ENCODE measurements at regions not wholly inside any gene's neighbourhood (a gene's known extent, or its start where the extent isn't known, plus 50 kb on each side); places are given as distances from the start of the nearest gene placed in this dataset.

GRCh38 chr4:82031376-82031927 is 342.3 kb downstream of the HNRNPD start:
- no peak for DNase-seq (ENCODE audit: low read depth)

- DNase-seq (ENCODE audit: low read depth) = no peak
These were observed 356.1 kb downstream of the HNRNPD start for GRCh38 chr4:82017680-82018079.

- DNase-seq (ENCODE audit: low read depth) = no peak
These were observed 368.6 kb downstream of the HNRNPD start for GRCh38 chr4:82005158-82005557.

- DNase-seq (ENCODE audit: low read depth) = no peak
These were observed 376.5 kb downstream of the HNRNPD start for GRCh38 chr4:81997313-81997712.

- DNase-seq (ENCODE audit: low read depth) = no peak
These were observed 382.9 kb downstream of the HNRNPD start for GRCh38 chr4:81990898-81991297.

- DNase-seq (ENCODE audit: low read depth) = no peak
These were observed 383.6 kb downstream of the HNRNPD start for GRCh38 chr4:81990211-81990610.

- DNase-seq (ENCODE audit: low read depth) = no peak
These were observed 384.6 kb downstream of the HNRNPD start for GRCh38 chr4:81989202-81989601.

- DNase-seq (ENCODE audit: low read depth) = no peak
These were observed 385.6 kb downstream of the HNRNPD start for GRCh38 chr4:81988178-81988577.

- DNase-seq (ENCODE audit: low read depth) = no peak
These were observed 389.0 kb downstream of the HNRNPD start for GRCh38 chr4:81984746-81985145.

GRCh38 chr4:81982846-81983540 is 390.8 kb downstream of the HNRNPD start:
- DNase-seq (ENCODE audit: low read depth) = no peak

- no peak for DNase-seq (ENCODE audit: low read depth)
These were observed 392.6 kb downstream of the HNRNPD start for GRCh38 chr4:81981218-81981617.

GRCh38 chr4:81974523-81974922 is 399.3 kb downstream of the HNRNPD start:
- DNase-seq (ENCODE audit: low read depth) = no peak

- DNase-seq (ENCODE audit: low read depth) = no peak
These were observed 402.0 kb downstream of the HNRNPD start for GRCh38 chr4:81971637-81972381.

- no peak for DNase-seq (ENCODE audit: low read depth)
These were observed 402.7 kb downstream of the HNRNPD start for GRCh38 chr4:81971061-81971460.

GRCh38 chr4:81970454-81970853 is 403.3 kb downstream of the HNRNPD start:
- DNase-seq (ENCODE audit: low read depth) = no peak

- DNase-seq (ENCODE audit: low read depth) = no peak
These were observed 407.1 kb downstream of the HNRNPD start for GRCh38 chr4:81966676-81967075.

- no peak for DNase-seq (ENCODE audit: low read depth)
These were observed 407.9 kb downstream of the HNRNPD start for GRCh38 chr4:81965911-81966310.

- DNase-seq (ENCODE audit: low read depth) = no peak
These were observed 408.3 kb downstream of the HNRNPD start for GRCh38 chr4:81965454-81965853.

GRCh38 chr4:81963763-81964020 is 410.1 kb downstream of the HNRNPD start:
- no peak for DNase-seq (ENCODE audit: low read depth)

- no peak for DNase-seq (ENCODE audit: low read depth)
These were observed 410.6 kb downstream of the HNRNPD start for GRCh38 chr4:81963015-81963762.

GRCh38 chr4:81960961-81961360 is 412.8 kb downstream of the HNRNPD start:
- DNase-seq (ENCODE audit: low read depth) = no peak

GRCh38 chr4:81954271-81954670 is 419.5 kb downstream of the HNRNPD start:
- DNase-seq (ENCODE audit: low read depth) = no peak

GRCh38 chr4:81951891-81952455 is 421.8 kb downstream of the HNRNPD start:
- DNase-seq (ENCODE audit: low read depth) = no peak

Data from stimulated activated CD4-positive, alpha-beta T cell treated with anti-CD3 and anti-CD28 coated beads, Interleukin-2, amount 100 ng/mL, for 4 hours (primary cell).